ENCODE measurements at regions not wholly inside any gene's neighbourhood (a gene's known extent, or its start where the extent isn't known, plus 50 kb on each side); places are given as distances from the start of the nearest gene placed in this dataset.

- TF ChIP-seq USF1 (IDR thresholded peaks at IDR 0.05) (no peak), MAX (IDR thresholded peaks at IDR 0.05) (no peak), NFIC (IDR thresholded peaks at IDR 0.05) (no peak), CREB1 (IDR thresholded peaks at IDR 0.05; ENCODE audit: low read depth) (no peak), YY1 (IDR thresholded peaks at IDR 0.05; ENCODE audit: low read depth) (no peak), TEAD4 (IDR thresholded peaks at IDR 0.05) (no peak), EGR1 (IDR thresholded peaks at IDR 0.05) (no peak)
Observed at GRCh38 chr4:136557396-136557795, 974.9 kb downstream of the PCDH18 start.

All from Ishikawa (cell line).